ENCODE measurements at regions not wholly inside any gene's neighbourhood (a gene's known extent, or its start where the extent isn't known, plus 50 kb on each side); places are given as distances from the start of the nearest gene placed in this dataset.

GRCh38 chr4:29718136-29718535, 1002.0 kb upstream of the PCDH7 start:
- no peak for TF ChIP-seq YY1 (IDR thresholded peaks at IDR 0.05; ENCODE audit: insufficient read depth, insufficient read length)
- TF ChIP-seq SUZ12 (IDR thresholded peaks at IDR 0.05; ENCODE audit: extremely low read depth, insufficient read depth, insufficient read length), result no peak
- no peak for TF ChIP-seq ZNF274 (IDR thresholded peaks at IDR 0.05; ENCODE audit: low read depth, low read length)
